ENCODE measurements at regions not wholly inside any gene's neighbourhood (a gene's known extent, or its start where the extent isn't known, plus 50 kb on each side); places are given as distances from the start of the nearest gene placed in this dataset.
"Not testable (repeated sequence)": the region's sequence is repeated elsewhere in the genome, so short reads cannot be mapped to it uniquely, and the experiment has no call there.

DNA sequence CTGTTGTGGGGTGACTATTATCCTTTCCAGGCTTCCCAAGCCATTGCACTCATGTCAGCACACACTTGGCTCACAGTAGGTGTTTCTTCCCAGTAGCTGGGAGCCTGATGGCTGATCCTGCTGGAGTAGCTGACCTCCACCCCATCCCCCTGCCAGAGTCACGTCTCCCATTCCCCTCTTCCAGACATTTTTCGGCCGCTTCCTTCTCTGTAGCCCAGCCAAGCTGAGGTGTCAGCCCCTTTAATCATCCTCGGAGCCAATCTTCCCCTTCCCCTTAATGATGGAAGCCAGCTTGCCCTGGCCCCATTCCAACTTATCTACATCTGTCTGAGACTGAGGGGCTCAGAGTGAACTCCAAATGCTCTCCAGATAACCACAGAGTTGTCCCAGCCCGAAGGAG lies 550.7 kb downstream of the MN1 start:
- DNase-seq (ENCODE audit: low read depth), result no peak

DNA sequence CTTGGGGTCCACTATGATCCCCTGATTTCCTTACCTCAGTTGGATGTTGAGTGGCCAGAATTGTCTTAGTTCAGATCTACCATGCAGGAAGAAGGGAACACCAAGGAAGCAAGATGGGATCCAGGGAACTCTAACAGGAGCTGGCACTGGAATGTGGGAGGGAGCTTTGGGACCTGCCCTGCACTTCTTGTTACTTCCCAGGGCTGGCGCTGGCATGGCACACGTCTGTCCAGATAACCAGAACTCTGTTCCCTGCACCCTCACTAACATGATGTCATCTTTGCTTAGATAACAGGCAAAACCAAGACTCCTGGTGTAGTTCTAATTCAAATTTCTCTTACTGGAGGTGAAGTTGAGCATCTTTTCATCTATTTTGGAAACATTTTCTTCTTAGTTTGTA lies 550.0 kb downstream of the MN1 start:
- DNase-seq (ENCODE audit: low read depth), result no peak

DNA sequence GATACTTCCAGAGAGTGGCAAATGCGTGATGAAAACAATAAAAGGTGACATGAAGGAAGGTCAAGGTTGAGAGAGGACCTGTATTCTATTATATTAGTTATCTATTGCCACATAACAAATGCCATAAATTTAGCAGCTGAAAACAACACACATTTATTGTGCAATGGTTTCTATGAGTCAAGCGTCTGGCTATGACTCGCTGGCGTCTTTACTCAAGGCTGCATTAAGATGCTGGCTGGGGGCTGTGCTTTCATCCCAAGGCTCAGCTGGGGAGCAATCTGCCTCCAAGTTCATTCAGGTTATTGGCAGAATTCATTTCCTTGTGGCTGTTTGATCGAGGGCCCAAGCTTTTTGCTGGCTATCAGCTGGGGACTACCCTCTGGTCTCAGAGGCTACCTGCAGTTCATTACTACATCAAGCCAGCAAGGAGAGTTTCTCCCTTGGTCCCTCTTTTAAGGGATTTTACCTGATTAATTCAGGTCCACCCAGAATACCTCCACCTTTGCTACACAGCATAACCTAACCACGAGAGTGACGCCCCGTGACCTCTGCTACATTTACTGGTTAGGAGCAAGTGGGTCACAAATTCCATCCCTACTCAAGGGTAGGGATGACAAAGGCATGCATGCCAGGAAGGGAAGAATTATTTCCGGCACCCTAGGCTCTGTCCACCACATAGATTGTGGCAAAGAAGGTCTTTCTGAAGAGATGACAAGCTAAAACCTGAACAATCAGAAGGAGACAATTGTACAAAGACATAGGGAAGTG lies 549.1 kb downstream of the MN1 start:
- DNase-seq (ENCODE audit: low read depth), result peak; percentile 79

DNA sequence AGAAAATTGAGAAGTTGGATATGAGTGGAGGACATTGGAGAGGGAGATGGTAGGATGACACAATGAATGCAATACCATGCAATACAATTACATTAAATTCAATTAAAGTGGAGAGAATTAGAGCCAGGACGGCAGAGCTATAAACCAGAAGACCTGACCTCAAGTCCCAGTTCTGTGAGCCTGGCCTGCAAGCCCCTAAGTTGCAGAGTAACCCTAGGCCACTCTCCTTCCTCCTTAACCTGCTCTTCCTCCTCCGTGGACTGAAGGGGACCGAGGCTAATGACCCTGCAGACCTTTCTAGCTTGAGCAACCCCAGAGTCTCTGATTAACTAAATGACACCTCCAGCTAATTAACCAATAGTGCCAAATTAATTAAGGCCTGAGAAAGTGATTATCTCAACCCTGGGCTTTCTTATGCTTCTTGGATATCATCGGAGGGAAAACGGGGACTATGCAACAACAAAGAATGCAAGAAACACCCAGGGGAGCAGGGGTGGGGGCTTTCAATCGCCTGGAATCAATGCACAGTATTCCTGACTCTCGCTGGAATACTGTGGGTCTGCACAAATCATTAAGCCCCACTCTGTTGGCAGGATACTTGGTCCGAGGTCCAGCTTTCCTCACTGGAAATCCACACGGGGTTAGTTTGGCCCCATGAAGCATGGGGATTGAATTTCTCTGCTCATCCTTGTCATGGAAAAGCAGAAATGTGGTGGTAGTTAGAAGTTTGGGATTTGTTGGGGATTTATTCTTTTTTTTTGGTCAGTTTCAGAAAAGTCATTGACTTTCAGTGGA lies 548.3 kb downstream of the MN1 start:
- DNase-seq (ENCODE audit: low read depth), result no peak

DNA sequence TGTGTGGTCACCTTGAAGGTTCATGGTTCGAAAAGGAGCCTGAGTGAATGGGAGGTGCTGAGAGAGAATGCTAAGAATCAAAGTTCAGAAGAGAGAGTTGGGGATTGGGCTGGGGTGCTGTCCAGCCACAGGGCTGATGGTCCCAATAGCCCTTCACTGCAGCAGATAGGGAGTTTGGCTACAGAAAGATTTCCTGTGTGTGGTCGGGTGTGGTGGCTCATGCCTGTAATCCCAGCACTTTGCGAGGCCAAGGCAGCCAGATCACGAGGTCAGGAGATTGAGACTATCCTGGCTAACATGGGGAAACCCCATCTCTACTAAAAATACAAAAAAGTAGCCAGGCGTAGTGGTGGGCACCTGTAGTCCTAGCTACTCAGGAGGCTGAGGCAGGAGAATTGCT lies 547.5 kb downstream of the MN1 start:
- DNase-seq (ENCODE audit: low read depth), result not testable (repeated sequence)

DNA sequence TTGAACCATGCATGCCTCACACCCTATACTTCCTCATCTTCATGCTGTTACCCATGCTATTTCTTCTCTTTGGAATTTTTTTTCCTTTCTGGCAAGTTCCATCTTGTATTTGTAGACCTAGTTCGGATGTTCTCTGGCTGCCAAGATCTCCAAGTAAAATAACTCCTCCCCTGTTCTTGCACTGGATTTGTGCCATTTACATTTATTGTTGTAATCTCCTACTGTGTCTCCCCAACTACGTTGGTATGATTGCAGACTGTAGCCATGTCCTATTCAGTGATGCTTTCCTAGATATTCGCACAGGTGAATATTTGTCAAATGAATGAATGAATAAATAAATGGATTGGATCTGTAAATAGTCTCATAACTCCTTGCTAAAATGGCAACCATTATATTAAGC lies 546.0 kb downstream of the MN1 start:
- DNase-seq (ENCODE audit: low read depth), result no peak

DNA sequence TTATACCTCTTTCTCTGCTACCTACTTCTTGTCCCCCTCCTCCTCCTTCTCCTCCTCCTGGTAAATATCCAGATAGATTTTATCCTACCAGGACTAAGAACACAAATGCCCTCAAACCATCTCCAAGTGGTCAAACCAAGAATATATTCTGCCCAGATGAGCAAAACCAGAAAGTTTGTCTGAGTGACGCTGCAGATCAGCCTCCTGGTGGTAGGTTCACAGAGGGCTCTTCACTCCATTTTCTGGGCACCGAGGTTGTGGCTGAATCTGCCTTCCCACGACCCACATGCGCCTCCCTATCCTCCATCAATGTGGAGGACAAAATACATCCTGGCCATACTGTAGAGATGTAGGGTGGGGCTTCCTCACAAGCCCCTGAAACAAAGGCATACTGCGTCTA lies 543.6 kb downstream of the MN1 start:
- DNase-seq (ENCODE audit: low read depth), result no peak

DNA sequence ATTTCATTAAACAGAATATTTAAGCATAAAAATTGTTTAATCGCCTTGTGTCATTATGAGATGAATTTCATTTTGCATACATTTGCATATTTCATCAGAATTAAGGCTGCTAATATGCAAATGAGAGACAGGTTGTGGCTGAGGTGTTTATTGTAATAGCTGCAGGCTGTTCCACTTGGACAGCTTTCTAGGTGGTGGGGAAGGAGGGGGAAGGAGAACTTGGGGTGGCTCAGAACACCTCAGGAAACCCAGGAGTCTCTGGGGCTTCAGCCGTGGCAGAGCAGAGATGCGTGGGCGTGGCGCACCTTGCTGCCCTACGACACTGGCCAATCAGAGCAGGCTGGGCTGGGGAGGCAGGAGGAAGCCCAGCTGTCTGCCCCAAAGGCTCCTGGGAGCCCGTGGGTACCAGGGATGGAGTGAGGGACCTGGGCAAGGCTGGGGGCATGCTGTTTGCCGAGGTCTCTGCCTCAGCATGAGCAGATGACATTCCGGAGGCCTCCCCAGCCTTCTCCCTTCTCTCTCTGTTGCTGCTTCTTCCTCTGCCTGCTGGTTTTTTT lies 542.9 kb downstream of the MN1 start:
- DNase-seq (ENCODE audit: low read depth), result no peak

DNA sequence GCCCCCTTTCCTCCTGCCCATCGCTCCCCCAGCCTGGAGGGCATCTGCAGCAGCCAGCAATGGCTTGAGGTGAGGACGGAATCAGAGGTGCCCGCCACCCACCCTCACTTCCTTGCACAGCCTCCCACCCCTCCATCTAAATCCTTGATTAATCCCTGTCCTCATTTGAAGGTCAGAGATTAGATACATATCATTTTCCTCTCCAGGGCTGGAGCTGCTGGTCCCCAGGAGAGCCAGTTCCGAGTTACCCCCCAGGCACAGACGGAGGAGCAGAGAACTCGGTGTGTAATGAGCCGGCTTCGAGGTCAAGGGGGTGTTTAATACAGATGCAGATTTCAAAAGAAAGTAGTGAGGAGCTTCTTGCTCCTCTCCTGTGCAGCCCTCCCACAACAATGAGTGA lies 542.1 kb downstream of the MN1 start:
- no peak for DNase-seq (ENCODE audit: low read depth)

DNA sequence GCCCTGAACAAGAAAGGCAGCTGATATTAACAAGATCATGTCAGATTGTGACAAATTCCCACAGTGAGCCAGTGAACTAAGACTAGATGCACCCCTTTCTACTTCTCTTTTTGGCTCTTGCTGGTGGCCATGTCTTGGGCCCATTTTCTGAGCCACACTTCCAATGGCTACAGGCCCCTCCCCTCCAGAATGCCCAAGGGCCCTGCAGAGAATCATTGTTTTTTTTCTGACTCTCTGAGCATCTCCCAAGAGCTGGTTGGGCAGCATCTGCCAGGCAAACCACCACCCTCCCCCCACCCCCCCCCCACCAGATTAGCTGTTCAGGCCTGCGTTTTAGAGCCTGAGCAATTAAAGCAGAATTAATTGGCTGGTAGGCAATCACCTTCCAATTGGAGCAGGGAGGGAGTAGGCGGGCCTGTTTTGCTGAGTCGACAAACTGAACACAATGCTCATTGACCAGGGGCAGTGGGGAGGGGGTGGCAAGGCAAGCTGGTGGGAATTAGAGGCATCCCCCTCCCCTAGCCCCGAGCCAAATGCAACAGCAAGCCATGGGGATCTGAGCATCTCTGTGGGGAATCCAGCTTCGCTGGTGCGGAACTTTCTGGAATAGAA lies 541.4 kb downstream of the MN1 start:
- DNase-seq (ENCODE audit: low read depth), result no peak

DNA sequence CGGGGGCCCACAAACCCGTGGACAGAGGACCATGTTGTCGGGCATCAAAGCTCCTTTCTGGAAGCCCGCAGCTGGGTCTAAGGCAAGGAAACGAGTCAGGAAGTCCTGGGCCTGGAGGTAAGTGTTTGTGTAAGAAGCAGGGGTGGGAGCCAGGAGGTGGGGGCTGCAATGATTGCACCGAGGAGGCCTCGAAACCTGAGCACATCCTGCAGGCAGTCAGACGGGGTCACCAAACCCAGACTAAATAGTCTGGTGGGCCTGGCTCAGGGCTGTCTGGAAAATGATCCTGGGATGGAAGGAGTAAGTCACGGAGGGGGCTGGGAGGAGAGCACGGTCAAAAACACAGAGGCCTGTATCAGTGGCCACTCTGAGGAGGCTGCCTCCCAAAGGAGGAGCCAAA lies 539.2 kb downstream of the MN1 start:
- DNase-seq (ENCODE audit: low read depth), result no peak

DNA sequence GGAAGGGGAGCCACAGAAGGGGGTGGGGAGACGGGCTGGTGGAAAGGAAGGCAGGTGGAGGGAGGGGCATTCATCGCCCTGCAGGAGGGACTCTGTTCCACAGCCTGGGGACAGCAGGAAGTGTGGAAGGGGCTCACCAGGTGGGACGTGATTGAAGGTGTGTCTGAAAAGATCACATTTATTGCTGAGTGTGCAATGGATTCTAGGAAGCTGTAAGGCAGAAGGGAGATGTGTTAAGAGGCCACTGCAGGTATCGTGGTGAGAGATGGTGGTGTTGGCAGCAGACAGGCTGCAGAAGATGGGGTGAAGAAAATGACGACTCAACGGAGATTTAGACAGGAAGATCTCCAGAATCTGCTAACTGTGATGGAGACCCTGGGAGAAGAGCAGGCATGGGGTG lies 537.4 kb downstream of the MN1 start:
- no peak for DNase-seq (ENCODE audit: low read depth)

DNA sequence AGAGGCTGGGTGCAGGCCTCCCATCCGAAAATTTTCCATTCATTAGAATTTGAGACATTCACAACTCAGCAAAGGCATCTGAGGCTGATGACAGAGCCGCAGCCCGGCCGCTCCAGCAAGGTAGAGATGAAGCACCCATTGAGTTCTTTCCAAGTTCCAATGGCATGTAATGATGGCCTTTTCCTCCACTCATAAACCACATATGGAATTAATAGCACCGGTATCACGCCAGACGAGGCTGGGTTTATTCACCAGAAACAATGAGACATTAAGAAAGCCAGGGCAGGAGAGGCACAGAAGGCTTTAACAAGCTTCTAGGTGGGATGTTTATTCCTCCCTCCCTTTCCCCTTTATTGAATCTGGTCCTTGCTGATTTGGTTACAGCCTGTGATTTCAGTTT lies 534.4 kb downstream of the MN1 start:
- DNase-seq (ENCODE audit: low read depth), result no peak

DNA sequence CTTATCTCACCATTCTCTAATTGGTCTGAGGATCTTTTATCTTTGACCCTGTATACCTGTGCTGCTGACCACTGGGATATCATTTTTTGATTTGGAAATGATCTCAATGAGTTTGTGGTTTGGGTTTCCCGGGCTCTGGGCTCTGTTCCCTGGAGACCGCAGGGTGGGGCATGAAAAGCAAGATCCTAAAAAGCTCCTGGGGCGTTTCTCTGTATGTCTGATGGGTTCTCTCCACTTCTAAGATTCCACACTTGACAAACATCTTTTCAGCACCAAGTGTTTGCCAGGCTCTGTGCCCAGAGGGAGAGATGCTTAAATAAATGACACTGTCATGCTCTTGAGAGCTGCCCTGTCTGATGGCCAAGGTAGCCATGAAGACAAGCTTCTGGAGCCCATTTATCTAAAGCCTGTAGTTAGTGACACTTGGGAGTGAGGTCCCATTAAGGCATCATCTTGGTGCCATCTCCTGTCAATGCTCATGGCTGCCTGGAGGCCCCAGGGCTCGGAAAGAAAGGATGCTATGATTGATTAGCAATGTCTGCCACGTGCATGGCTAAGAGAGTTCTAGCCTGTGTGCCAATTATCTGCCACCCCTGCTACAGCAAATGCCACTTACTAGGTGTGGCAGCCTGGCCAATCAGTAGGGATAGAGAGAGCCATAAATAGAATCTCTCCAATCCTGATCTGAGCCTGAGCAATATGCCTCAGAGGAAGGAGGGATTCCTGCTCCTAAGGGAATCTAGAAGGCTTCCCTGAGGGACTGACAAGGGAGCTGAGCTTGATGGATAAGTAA lies 531.6 kb downstream of the MN1 start:
- no peak for DNase-seq (ENCODE audit: low read depth)

DNA sequence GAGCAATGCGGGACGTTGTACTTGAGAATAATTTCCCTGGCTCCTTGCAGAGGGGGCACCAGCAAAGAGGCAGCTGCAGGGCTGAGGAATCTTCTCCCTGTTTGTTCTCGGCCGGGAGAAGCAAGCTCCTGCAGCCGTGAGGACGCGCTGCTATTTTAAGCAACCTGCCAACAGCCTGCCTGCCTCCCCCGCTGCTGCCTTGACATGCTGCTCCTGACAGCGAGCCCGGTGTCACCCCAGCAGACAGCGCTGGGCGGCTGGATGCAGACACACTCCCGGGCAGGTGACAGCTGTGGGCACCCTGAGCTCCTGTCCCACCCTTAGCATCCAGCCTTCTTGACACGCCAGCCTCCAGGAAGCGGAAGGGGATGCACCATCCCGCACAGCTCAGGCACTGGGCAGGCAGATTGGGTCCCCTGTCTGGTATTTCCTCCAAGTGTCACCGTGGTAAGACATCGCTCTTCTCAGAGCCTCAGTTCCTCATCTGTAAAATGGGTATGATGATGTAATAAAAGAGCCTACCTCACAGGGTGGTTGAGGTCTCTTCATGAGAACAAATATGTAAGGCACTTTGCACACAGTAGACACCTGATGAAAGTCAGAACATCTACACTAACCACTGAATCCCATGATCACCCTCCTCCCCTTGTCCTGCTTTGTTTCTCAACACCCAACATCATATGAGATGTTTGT lies 530.6 kb downstream of the MN1 start:
- DNase-seq (ENCODE audit: low read depth), result no peak

DNA sequence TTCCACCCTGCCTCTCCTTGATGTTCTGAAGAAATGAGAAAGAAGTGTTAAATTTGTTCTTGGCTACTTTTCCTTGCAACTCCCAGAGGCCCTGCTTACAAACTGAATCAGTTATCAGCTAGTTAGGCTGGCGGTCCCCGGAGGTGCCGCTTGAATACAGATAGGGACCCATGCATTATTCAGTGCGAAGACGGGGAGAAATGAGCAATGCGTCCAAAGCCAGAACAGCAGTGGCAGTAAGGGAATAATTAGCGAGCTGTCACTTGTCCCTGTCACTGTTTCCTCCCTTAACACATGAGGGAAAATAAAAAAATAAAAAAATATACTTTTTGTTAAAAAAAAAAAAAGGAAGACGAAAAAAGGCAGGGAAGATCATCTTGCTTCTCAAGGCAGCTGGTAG lies 528.1 kb downstream of the MN1 start:
- no peak for DNase-seq (ENCODE audit: low read depth)

DNA sequence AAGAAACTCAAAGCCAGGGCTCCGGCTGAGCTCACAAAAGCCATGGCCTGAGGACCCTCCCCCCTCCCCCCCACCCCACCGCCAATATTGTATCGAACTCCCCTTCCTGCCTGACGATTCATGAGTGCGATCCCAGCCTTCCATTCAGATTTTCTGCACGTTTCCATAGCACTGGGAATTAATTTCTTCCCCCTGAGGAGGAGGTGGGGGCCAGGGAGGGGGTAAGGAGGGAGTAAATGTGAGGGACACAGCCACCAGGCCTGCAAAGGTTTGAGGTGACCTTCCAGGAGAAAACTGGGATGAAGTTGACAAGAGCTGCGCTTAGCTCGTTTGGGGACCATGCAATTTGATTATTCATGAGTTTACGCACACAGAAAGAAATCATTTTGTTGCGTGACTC lies 527.7 kb downstream of the MN1 start:
- no peak for DNase-seq (ENCODE audit: low read depth)

DNA sequence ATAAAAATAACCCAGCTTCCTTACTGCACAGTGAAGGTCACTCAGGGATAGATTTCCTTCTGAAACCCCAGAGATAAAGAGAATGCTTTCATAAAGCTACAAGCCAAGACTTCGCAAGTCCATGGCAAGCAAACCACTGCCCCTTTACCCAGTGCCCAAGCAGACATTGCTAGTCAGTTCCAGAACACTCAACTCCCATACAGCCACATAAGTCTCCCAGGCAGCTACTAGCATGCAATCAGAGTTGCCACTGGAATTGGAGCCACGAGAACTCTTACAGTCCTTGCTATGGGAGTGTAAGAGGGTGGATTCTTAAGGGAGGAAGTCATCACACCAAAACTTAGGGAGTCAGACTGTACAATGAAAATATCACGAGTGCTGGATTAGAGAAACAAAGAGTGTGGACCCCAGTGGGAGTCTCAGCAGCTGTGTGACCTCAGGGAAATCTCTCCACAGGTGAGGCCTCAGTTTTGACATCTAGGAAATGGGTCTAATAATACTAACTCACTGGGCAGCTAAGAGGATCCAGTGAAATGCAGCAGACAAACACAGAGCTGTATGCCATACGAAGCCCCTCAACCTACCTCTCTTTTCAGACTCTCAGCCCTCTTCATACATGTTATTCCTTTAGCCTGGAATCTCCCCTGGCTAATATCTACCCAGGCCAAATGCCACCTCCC lies 526.6 kb downstream of the MN1 start:
- peak; percentile 28 for DNase-seq (ENCODE audit: low read depth)

DNA sequence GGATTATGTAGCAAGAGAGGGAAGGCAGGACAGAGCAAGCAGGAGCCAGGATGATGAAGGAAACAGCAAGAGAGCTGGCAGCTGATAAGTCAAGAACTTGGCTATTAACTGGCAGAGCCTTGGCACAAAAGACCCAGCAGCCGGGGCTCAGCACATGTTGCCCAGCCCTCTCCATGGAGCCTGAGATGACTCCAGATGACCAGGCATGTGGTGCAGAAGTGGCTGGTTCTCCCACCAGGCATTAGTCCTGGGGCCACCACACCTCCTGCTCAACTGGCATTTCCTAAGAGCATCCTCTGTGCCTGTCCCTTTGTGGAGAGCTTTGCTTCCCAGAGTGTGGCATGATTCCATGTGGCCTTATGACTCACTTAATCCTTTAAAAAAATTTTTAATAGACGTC lies 522.6 kb downstream of the MN1 start:
- no peak for DNase-seq (ENCODE audit: low read depth)

DNA sequence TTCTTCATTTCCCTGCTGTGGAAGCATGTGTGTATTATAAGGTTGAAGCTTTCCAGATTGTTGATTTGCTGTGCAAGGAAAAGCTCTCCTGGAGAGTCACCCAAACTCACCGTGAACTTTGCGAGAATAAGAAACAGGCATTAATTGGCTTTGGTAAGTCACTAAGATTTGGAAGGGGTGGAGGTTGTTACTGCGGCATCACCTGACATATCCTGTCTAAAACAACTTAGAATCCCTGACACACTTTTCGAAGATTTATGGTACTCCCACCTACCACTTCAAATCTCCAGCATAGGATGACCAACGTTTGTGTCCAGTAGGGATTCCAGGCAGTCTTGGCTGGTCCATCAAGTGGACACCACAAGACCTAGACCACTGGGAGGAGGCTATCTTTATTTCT lies 518.3 kb downstream of the MN1 start:
- DNase-seq (ENCODE audit: low read depth), result no peak

DNA sequence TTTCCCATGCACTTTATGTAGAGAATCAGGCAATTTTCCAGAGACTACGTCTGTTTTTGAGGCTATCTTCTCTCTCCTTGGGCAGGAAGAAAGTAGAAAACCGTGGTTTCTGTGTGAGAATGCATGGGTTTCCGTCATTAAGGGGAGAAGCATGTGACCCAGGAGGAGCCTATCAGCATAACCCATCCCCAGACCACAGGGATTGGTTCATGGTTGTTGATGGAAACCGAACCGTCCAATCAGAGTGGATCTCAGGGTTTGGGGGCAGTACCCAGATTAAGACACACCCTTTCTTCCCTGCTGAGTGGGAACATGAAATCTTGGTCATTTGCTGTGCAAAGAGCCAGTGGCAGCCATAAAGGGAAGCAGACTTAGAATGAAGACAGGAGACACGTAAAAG lies 517.8 kb downstream of the MN1 start:
- DNase-seq (ENCODE audit: low read depth), result no peak
